ENCODE measurements at regions not wholly inside any gene's neighbourhood (a gene's known extent, or its start where the extent isn't known, plus 50 kb on each side); places are given as distances from the start of the nearest gene placed in this dataset.

DNA sequence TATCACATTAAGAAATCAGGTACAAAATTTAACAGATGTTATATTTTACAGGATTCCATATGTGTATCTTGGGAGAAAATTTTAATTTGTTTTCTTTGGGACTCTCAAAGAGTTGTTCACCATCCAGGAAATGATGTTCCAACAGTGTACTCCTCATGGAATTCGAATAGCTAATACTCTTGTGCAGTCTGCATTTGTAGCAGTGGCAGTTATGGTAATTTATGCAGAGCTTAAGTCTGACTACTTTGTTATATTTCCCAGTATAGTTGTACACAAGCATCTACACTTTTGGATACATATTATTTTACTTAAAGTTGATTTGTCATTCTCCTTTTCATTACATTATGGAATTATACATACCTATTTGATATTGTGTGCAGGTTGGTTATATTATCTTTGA, 436.7 kb upstream of the FBXO33 start:
- TF ChIP-seq CTCF (IDR thresholded peaks at IDR 0.05; ENCODE audit: insufficient read depth, low read length, poor library complexity, severe bottlenecking) (no peak), EZH2phosphoT487 (conservative IDR thresholded peaks at IDR 0.05; ENCODE audit: low read length) (no peak)
